Epithelial cell of esophagus (primary cell): ENCODE measurements at regions not wholly inside any gene's neighbourhood (a gene's known extent, or its start where the extent isn't known, plus 50 kb on each side); places are given as distances from the start of the nearest gene placed in this dataset.

Experiments
- DNase-seq: peaks from one replicate; pipeline ENCODE4 v3.0.0; 2010; ENCODE audit warnings: low read depth
- H3K4me3 ChIP-seq: 2 replicates; pipeline ENCODE4 v1.5.1; 2011; ENCODE audit warnings: mild to moderate bottlenecking, low read length, control low read depth
- CTCF ChIP-seq: IDR thresholded peaks from 2 replicates; pipeline ENCODE4 v1.5.1; 2011; ENCODE audit warnings: low read depth, mild to moderate bottlenecking, low read length, control low read depth, inconsistent platforms; ENCODE audit not compliant: insufficient read depth; ENCODE audit errors: missing control alignments

GRCh38 chr18:22320771-22321170 is 96.9 kb downstream of the CTAGE1 start:
- no peak for TF ChIP-seq CTCF
- DNase-seq = no peak
- H3K4me3 ChIP-seq = no peak overlapping the region

DNA sequence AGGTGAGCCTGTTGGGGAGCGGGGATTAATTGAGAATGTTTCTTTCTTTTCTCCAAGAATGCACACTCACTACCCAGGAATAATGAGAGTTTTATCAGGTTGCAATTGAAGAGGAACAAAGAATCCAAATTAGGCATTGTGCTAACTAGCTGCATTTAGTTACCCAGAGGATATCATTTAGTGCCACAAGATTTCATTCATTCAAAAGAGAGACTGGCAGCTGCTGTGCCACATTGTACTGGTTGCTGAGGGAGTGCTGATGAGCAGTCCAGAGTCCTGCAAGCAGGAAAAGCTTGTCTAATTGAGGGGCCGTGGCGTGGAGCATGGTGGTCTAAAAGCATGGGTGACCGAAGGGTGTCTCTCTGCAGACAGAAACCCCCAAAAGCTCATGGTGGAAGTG is 97.6 kb downstream of the CTAGE1 start:
- DNase-seq = no peak
- no peak overlapping the region for H3K4me3 ChIP-seq
- no peak for TF ChIP-seq CTCF

- TF ChIP-seq CTCF = no peak
- no peak for DNase-seq
- H3K4me3 ChIP-seq = no peak overlapping the region
These were observed 98.8 kb downstream of the CTAGE1 start for GRCh38 chr18:22318745-22319407.

GRCh38 chr18:22314420-22314819 is 103.3 kb downstream of the CTAGE1 start:
- DNase-seq = peak; percentile 80
- no peak for TF ChIP-seq CTCF
- H3K4me3 ChIP-seq = no peak overlapping the region

DNA sequence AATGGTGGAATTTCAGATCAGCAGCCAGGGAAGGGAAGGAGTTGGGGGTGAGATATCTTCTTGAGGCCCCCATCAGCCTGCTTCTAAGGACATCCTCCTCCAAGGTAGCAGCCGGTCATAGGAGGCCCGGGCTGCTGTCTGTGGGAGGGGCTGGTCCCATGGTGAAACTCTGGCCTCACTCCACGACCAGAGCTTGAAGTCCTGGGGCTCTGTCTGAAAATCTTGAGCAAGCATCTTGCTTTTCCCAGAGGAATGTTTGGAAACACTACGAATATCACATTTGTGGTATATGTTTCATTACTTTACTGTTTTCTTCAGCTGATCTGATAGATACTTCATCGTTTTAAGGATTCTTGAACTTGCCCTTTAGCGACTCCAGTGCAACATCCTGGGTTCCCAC is 103.7 kb downstream of the CTAGE1 start:
- no peak overlapping the region for H3K4me3 ChIP-seq
- no peak for TF ChIP-seq CTCF
- DNase-seq = no peak

DNA sequence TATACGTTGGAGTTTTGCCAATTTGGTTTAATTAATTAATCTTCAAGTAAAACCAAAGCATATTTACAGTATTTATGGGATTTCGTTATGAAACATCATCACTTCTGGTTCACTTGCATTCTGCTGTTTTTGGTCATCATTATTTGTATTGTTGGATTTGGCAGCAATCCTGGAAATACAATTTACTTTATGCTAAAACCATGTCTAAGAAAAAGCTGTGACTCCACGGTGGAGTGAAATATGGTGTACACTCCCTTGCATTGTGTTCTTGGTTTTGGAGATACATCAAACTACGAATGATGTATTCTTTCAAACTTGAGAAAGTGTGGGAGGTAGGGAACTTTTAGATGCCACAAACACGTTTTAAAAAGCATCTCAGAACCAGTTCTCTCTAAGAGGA is 106.4 kb downstream of the CTAGE1 start:
- H3K4me3 ChIP-seq = no peak overlapping the region
- no peak for DNase-seq

More for the DNA sequence above, 106.4 kb downstream of the CTAGE1 start:
- no peak for TF ChIP-seq CTCF
